ENCODE measurements at regions not wholly inside any gene's neighbourhood (a gene's known extent, or its start where the extent isn't known, plus 50 kb on each side); places are given as distances from the start of the nearest gene placed in this dataset.

DNA sequence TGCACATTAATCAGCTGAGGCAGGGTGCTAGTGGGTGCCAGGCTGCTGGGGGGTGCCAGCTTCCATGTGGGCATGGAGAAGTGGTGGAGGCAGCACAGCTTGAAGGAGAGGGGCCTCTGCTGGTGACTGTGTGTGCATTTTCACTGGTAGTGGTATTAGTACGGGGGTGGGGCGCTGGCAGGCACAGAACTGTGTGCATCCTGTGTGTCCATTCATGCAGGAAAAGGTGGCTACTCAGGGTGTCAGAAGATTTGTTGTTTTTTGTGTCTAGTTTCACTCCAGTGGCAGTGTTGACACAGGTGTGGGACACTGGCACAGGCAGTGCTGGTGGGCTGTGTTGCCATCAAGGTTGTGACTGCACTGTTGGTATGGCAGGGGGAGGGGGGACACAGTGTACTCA, 1303.6 kb downstream of the FAM133A start:
- no peak for DNase-seq (ENCODE audit: low spot score in 2 of 2)
- Histone ChIP-seq H3K4me3 (no peak overlapping the region), H3K27me3 (ENCODE audit: low read depth) (no peaks in the 10 kb centered on the region), H3K9me3 (no peaks in the 10 kb centered on the region), H3K36me3 (replicated peaks) (no peaks in the 10 kb centered on the region), H3K4me1 (peaks cover 6% of the 10 kb centered on the region)
- in situ Hi-C loops (cut with MboI; ENCODE audit: low sequenced_read_pairs), result no loop called here

GRCh38 chrX:94977986-94978385, 1304.0 kb downstream of the FAM133A start:
- Histone ChIP-seq H3K9me3 (no peaks in the 10 kb centered on the region), H3K4me3 (no peak overlapping the region), H3K27me3 (ENCODE audit: low read depth) (no peaks in the 10 kb centered on the region), H3K36me3 (replicated peaks) (no peaks in the 10 kb centered on the region), H3K4me1 (peaks cover 6% of the 10 kb centered on the region)
- in situ Hi-C loops (cut with MboI; ENCODE audit: low sequenced_read_pairs), result no loop called here
- DNase-seq (ENCODE audit: low spot score in 2 of 2), result no peak

All from HAP-1 (cell line).